Medulla oblongata (tissue), 1 donor: ENCODE measurements at regions not wholly inside any gene's neighbourhood (a gene's known extent, or its start where the extent isn't known, plus 50 kb on each side); places are given as distances from the start of the nearest gene placed in this dataset.

ENCODE experiments used
- DNase-seq: peaks from one replicate; pipeline ENCODE4 v3.0.0-alpha.2; 2015; ENCODE audit errors: extremely low spot score

DNA sequence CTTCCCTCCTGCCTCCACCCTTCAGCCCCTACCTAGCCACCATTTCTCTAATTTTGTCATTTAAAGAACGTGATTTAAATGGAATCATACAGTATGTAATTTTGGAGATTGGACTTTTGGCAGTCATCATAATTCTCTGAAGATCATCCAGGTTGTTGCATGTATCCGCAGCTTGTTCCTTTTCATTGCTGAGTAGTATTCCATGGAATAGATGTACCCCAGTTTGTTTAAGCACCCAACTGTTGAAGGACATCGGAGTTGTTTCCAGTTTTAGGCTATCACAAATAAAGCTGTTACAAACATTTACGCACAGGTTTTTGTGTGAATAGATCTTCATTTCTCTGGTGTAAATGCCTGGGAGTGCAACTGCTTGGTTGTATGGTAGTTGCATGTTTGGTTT is 61.1 kb upstream of the PWP1 start:
- DNase-seq, result no peak

DNA sequence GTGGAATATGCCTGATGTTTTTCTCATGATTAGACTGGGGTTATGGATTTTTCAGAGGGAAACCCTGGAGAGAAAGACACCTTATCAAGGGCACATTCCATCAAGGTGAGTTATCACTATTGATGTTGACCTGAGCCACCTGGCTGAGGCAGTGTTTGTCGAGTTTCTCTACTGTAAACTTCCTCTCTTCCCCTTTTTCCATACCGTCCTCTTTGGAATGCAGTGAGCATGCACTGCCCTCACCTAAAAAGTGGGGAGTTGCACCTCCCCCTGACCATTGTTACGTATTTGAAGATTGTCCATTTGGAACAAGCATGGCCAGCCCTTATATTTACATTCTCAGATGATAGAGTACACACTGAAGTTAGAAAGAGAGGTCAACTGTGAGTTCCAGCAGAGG is 53.9 kb upstream of the PWP1 start:
- no peak for DNase-seq

DNA sequence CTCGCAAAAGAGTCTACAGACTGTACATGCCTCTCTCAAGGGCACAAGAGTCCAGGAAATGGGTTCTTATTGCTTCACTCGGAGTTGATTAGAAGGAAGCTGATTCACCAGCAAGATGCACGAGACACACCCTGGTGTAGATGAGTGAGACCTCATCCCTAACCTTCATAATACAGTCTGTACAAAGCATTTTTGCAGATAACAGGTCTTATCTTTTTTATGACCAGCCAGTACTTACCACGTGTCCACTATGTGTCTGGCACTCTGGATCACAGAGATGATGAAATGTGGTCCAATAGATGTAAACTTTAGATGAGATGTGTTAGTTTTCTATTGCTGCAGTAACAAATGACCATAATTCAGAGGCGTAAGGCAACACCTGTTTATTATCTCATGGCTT is 53.4 kb upstream of the PWP1 start:
- no peak for DNase-seq

DNA sequence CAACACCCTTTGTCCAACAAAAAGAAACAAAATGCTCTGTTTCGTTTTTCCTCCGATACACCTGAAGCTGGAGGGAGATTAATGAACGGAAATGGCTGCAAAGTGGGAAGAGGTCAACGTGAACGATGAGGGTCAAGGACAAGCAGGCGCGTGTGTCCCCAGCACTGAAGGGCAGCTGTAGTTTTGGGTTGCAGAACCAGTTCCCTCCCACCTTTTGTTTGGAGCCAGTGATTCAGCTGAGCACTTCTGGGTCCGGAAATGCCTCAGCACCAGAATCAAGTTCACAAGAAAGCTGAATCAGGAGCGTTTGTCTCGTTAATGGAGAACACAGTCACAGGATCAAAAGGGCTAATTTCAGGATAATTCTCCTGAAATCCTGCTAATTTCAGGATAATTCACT is 51.1 kb upstream of the PWP1 start:
- no peak for DNase-seq

DNA sequence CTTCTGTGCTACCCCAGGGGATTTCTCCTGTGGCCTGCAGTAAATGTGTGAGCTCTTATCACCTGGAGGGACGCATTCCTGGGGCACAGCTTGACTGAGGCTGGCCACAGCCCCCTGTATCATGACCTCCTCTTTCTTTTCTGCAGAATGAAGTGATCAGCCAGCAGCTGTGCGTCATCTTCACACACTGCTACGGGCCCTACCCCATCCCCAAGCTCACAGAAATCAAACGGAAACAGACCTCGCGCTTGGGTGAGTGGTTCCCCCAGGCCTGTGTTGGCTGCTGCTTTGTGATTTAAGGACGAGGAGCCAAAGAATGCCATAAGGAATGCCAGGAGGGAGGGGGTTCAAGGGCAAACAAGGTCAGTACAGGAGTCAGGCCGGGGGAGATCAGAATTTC is 50.5 kb upstream of the PWP1 start:
- DNase-seq, result no peak
